IMR-90 (cell line): ENCODE measurements at regions not wholly inside any gene's neighbourhood (a gene's known extent, or its start where the extent isn't known, plus 50 kb on each side); places are given as distances from the start of the nearest gene placed in this dataset.

Experiments
- CTCF ChIP-seq: conservative IDR thresholded peaks from 2 replicates; pipeline ENCODE4 v1.5.1; 2012; ENCODE audit warnings: mild to moderate bottlenecking, low read depth, low read length, improper control_type of control experiment
- MXI1 ChIP-seq: IDR thresholded peaks from 2 replicates; pipeline ENCODE4 v1.6.1; 2012; ENCODE audit warnings: low read depth, mild to moderate bottlenecking, low read length, moderate library complexity, borderline replicate concordance

GRCh38 chrX:129316461-129316860 lies 206.8 kb downstream of the SMARCA1 start:
- TF ChIP-seq MXI1 = no peak
- TF ChIP-seq CTCF = no peak
